ENCODE measurements at regions not wholly inside any gene's neighbourhood (a gene's known extent, or its start where the extent isn't known, plus 50 kb on each side); places are given as distances from the start of the nearest gene placed in this dataset.

DNA sequence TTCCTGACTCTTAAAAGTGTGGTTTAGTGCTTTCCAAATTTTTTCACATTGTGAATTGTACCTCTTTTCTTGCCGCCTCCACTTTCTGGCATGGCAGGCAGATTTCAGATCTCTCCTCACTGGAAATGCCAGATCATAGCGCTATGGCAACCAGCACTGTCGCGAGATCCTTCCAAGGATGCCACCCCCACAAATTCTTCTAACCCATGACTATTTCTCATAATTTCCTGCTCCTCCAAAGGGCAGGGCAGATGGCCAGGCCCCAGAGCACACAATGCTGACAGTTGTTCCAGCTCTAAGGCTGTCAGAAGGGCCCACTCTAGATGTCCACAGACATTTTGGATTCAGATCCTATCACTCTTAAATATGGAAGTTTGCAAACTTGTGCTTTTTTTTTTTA, 446.2 kb upstream of the RIOK2 start:
- no peak overlapping the region for H3K4me3 ChIP-seq (replicated peaks; ENCODE audit: low read depth, low read length)
- TF ChIP-seq CTCF (IDR thresholded peaks at IDR 0.05; ENCODE audit: low read length, missing control alignments), result no peak
- DNase-seq (ENCODE audit: low read depth), result peak; percentile 92

GRCh38 chr5:97635553-97635952, 452.5 kb upstream of the RIOK2 start:
- H3K4me3 ChIP-seq (replicated peaks; ENCODE audit: low read depth, low read length), result no peak overlapping the region
- no peak for TF ChIP-seq CTCF (IDR thresholded peaks at IDR 0.05; ENCODE audit: low read length, missing control alignments)
- no peak for DNase-seq (ENCODE audit: low read depth)

GRCh38 chr5:97636766-97637165, 453.7 kb upstream of the RIOK2 start:
- no peak for TF ChIP-seq CTCF (IDR thresholded peaks at IDR 0.05; ENCODE audit: low read length, missing control alignments)
- H3K4me3 ChIP-seq (replicated peaks; ENCODE audit: low read depth, low read length), result no peak overlapping the region
- DNase-seq (ENCODE audit: low read depth), result no peak

DNA sequence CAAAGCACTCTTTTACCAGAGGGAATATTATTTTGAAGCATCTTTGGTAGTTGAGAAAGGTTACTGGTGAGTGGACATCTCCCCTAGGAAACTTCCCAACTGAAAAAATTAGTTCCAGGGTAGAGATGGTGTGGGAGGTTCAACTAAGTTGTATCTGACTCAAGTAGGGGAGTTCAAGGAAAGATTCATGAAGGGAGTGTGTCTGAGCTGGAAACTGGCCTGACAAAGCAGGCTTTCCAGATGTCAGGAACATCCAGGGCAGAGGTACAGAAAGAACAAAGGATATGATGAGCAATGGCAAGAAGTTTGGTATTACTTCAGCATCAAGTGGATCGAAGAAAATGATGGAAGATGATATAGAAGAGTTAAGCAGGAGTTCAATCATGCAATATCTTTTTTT, 458.0 kb upstream of the RIOK2 start:
- no peak for TF ChIP-seq CTCF (IDR thresholded peaks at IDR 0.05; ENCODE audit: low read length, missing control alignments)
- H3K4me3 ChIP-seq (replicated peaks; ENCODE audit: low read depth, low read length), result no peak overlapping the region
- DNase-seq (ENCODE audit: low read depth), result no peak

DNA sequence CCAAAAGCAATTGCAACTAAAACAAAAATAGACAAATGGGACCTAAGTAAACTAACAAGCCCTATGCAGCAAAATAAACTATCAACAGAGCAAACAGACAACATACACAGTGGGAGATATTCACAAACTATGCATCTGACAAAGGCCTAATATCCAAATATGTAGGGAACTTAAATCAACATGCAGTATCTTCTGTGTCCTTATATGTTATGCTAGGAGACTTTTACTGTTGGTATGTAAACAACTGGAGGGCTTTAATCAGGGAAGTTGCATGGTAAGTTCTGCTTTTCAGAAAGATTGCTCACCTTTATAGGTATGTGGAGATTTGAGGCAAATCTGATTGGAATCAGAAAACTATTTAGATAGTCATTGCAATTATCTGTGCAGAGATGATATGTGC, 461.2 kb upstream of the RIOK2 start:
- H3K4me3 ChIP-seq (replicated peaks; ENCODE audit: low read depth, low read length), result no peak overlapping the region
- TF ChIP-seq CTCF (IDR thresholded peaks at IDR 0.05; ENCODE audit: low read length, missing control alignments), result no peak
- no peak for DNase-seq (ENCODE audit: low read depth)

- no peak for TF ChIP-seq CTCF (IDR thresholded peaks at IDR 0.05; ENCODE audit: low read length, missing control alignments)
- H3K4me3 ChIP-seq (replicated peaks; ENCODE audit: low read depth, low read length), result no peak overlapping the region
- DNase-seq (ENCODE audit: low read depth), result no peak
Observed at GRCh38 chr5:97644896-97645295, 461.8 kb upstream of the RIOK2 start.

DNA sequence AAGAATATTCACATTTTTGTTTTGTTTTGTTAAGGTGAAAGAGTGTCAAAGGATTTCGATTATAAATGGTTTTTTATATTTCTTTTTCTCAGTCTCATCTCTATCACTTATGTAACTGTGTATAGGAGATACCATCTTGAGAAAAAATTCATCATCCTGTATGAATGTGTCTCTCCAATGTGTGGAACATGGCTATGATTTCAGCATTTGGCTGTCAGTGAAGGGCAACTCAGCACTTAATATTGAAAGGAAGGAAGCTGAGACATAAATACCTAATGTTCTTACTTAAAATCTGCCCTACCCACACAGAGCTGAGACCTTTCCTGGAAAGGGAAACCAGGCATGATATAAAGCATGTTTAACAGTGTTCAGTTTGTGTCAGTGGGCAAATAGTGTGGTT, 474.2 kb upstream of the RIOK2 start:
- TF ChIP-seq CTCF (IDR thresholded peaks at IDR 0.05; ENCODE audit: low read length, missing control alignments), result no peak
- H3K4me3 ChIP-seq (replicated peaks; ENCODE audit: low read depth, low read length), result no peak overlapping the region
- peak; percentile 15 for DNase-seq (ENCODE audit: low read depth)

All from fibroblast of pulmonary artery (primary cell).